ENCODE measurements at regions not wholly inside any gene's neighbourhood (a gene's known extent, or its start where the extent isn't known, plus 50 kb on each side); places are given as distances from the start of the nearest gene placed in this dataset.

- ATAC-seq (no peak), DNase-seq (no peak)
- peaks cover 2% of the 10 kb centered on the region for H3K36me3 Mint-ChIP-seq (ENCODE audit: insufficient read depth)
- peaks cover under 1% of the 10 kb centered on the region for H3K4me1 Mint-ChIP-seq (ENCODE audit: low read depth)
- no peaks in the 10 kb centered on the region for H3K9me3 Mint-ChIP-seq
- H3K27me3 Mint-ChIP-seq (ENCODE audit: low read depth) = no peaks in the 10 kb centered on the region
- no peak overlapping the region for H3K4me3 Mint-ChIP-seq
Observed at GRCh38 chr22:49589301-49589700, 238.4 kb downstream of the BRD1 start.

- no peak overlapping the region for H3K4me3 Mint-ChIP-seq
- peaks cover 2% of the 10 kb centered on the region for H3K4me1 Mint-ChIP-seq (ENCODE audit: low read depth)
- no peaks in the 10 kb centered on the region for H3K27me3 Mint-ChIP-seq (ENCODE audit: low read depth)
- no peak for DNase-seq
- no peak for ATAC-seq
- peaks cover 2% of the 10 kb centered on the region for H3K36me3 Mint-ChIP-seq (ENCODE audit: insufficient read depth)
- H3K9me3 Mint-ChIP-seq = no peaks in the 10 kb centered on the region
Observed at GRCh38 chr22:49588739-49589138, 238.9 kb downstream of the BRD1 start.

- H3K4me3 Mint-ChIP-seq = no peak overlapping the region
- peaks cover 2% of the 10 kb centered on the region for H3K4me1 Mint-ChIP-seq (ENCODE audit: low read depth)
- no peak for DNase-seq
- no peaks in the 10 kb centered on the region for H3K9me3 Mint-ChIP-seq
- no peak for ATAC-seq
- peaks cover 2% of the 10 kb centered on the region for H3K36me3 Mint-ChIP-seq (ENCODE audit: insufficient read depth)
- no peaks in the 10 kb centered on the region for H3K27me3 Mint-ChIP-seq (ENCODE audit: low read depth)
Observed at GRCh38 chr22:49587987-49588386, 239.7 kb downstream of the BRD1 start.

GRCh38 chr22:49587421-49587820 is 240.3 kb downstream of the BRD1 start:
- Mint-ChIP-seq H3K9me3 (no peaks in the 10 kb centered on the region), H3K27me3 (ENCODE audit: low read depth) (no peaks in the 10 kb centered on the region), H3K4me3 (no peak overlapping the region), H3K36me3 (ENCODE audit: insufficient read depth) (peaks cover 2% of the 10 kb centered on the region), H3K4me1 (ENCODE audit: low read depth) (peaks cover 2% of the 10 kb centered on the region)
- ATAC-seq (no peak), DNase-seq (no peak)

- peaks cover 2% of the 10 kb centered on the region for H3K36me3 Mint-ChIP-seq (ENCODE audit: insufficient read depth)
- H3K27me3 Mint-ChIP-seq (ENCODE audit: low read depth) = no peaks in the 10 kb centered on the region
- no peak overlapping the region for H3K4me3 Mint-ChIP-seq
- ATAC-seq (no peak), DNase-seq (no peak)
- H3K9me3 Mint-ChIP-seq = no peaks in the 10 kb centered on the region
- H3K4me1 Mint-ChIP-seq (ENCODE audit: low read depth) = peaks cover 2% of the 10 kb centered on the region
Observed at GRCh38 chr22:49586873-49587272, 240.8 kb downstream of the BRD1 start.

- H3K36me3 Mint-ChIP-seq (ENCODE audit: insufficient read depth) = peaks cover 2% of the 10 kb centered on the region
- H3K4me3 Mint-ChIP-seq = no peak overlapping the region
- DNase-seq = no peak
- H3K4me1 Mint-ChIP-seq (ENCODE audit: low read depth) = peaks cover 2% of the 10 kb centered on the region
- no peak for ATAC-seq
- no peaks in the 10 kb centered on the region for H3K27me3 Mint-ChIP-seq (ENCODE audit: low read depth)
- no peaks in the 10 kb centered on the region for H3K9me3 Mint-ChIP-seq
Observed at GRCh38 chr22:49586244-49586748, 241.4 kb downstream of the BRD1 start.

GRCh38 chr22:49585461-49586243 is 242.0 kb downstream of the BRD1 start:
- Mint-ChIP-seq H3K4me1 (ENCODE audit: low read depth) (peaks cover 2% of the 10 kb centered on the region), H3K4me3 (no peak overlapping the region), H3K9me3 (no peaks in the 10 kb centered on the region), H3K27me3 (ENCODE audit: low read depth) (no peaks in the 10 kb centered on the region), H3K36me3 (ENCODE audit: insufficient read depth) (peaks cover 2% of the 10 kb centered on the region)
- ATAC-seq = no peak
- DNase-seq = no peak

GRCh38 chr22:49583886-49584505 is 243.7 kb downstream of the BRD1 start:
- peaks cover 2% of the 10 kb centered on the region for H3K4me1 Mint-ChIP-seq (ENCODE audit: low read depth)
- no peak for DNase-seq
- H3K9me3 Mint-ChIP-seq = no peaks in the 10 kb centered on the region
- peaks cover 2% of the 10 kb centered on the region for H3K36me3 Mint-ChIP-seq (ENCODE audit: insufficient read depth)
- H3K27me3 Mint-ChIP-seq (ENCODE audit: low read depth) = no peaks in the 10 kb centered on the region
- no peak overlapping the region for H3K4me3 Mint-ChIP-seq
- no peak for ATAC-seq

- H3K9me3 Mint-ChIP-seq = no peaks in the 10 kb centered on the region
- peaks cover 3% of the 10 kb centered on the region for H3K36me3 Mint-ChIP-seq (ENCODE audit: insufficient read depth)
- ATAC-seq = no peak
- DNase-seq = no peak
- no peaks in the 10 kb centered on the region for H3K27me3 Mint-ChIP-seq (ENCODE audit: low read depth)
- peaks cover 2% of the 10 kb centered on the region for H3K4me1 Mint-ChIP-seq (ENCODE audit: low read depth)
- no peak overlapping the region for H3K4me3 Mint-ChIP-seq
Observed at GRCh38 chr22:49583341-49583740, 244.3 kb downstream of the BRD1 start.

GRCh38 chr22:49582678-49583077 is 245.0 kb downstream of the BRD1 start:
- Mint-ChIP-seq H3K27me3 (ENCODE audit: low read depth) (no peaks in the 10 kb centered on the region), H3K4me1 (ENCODE audit: low read depth) (peaks cover 2% of the 10 kb centered on the region), H3K4me3 (no peak overlapping the region), H3K36me3 (ENCODE audit: insufficient read depth) (peaks cover 5% of the 10 kb centered on the region), H3K9me3 (no peaks in the 10 kb centered on the region)
- DNase-seq (no peak), ATAC-seq (no peak)

- Mint-ChIP-seq H3K36me3 (ENCODE audit: insufficient read depth) (peaks cover 5% of the 10 kb centered on the region), H3K9me3 (no peaks in the 10 kb centered on the region), H3K4me3 (no peak overlapping the region), H3K4me1 (ENCODE audit: low read depth) (peaks cover 2% of the 10 kb centered on the region), H3K27me3 (ENCODE audit: low read depth) (no peaks in the 10 kb centered on the region)
- no peak for DNase-seq
- ATAC-seq = no peak
Observed at GRCh38 chr22:49582181-49582580, 245.5 kb downstream of the BRD1 start.

- DNase-seq (no peak), ATAC-seq (no peak)
Observed at GRCh38 chr22:49580024-49580423, 247.6 kb downstream of the BRD1 start.

GRCh38 chr22:49577168-49578060 is 250.3 kb downstream of the BRD1 start:
- Mint-ChIP-seq H3K36me3 (ENCODE audit: insufficient read depth) (peaks cover 2% of the 10 kb centered on the region), H3K4me3 (no peak overlapping the region), H3K4me1 (ENCODE audit: low read depth) (no peaks in the 10 kb centered on the region), H3K27me3 (ENCODE audit: low read depth) (no peaks in the 10 kb centered on the region), H3K9me3 (no peaks in the 10 kb centered on the region)
- ATAC-seq = no peak
- DNase-seq = no peak

More at GRCh38 chr22:49580024-49580423, 247.6 kb downstream of the BRD1 start:
- Mint-ChIP-seq H3K4me1 (ENCODE audit: low read depth) (peaks cover 2% of the 10 kb centered on the region), H3K36me3 (ENCODE audit: insufficient read depth) (peaks cover 2% of the 10 kb centered on the region), H3K9me3 (no peaks in the 10 kb centered on the region), H3K4me3 (no peak overlapping the region), H3K27me3 (ENCODE audit: low read depth) (no peaks in the 10 kb centered on the region)
